Neural progenitor cell (in vitro differentiated cells): ENCODE measurements at regions not wholly inside any gene's neighbourhood (a gene's known extent, or its start where the extent isn't known, plus 50 kb on each side); places are given as distances from the start of the nearest gene placed in this dataset.

Experiments used
- DNase-seq: peaks from one replicate; pipeline ENCODE4 v3.0.0-alpha.2; 2016; ENCODE audit warnings: low spot score
- H2AFZ ChIP-seq: fragments of 200-600 bp; sonication (generic); replicated peaks from 2 replicates; pipeline ENCODE4 v1.6.1; 2016; ENCODE audit warnings: antibody characterized with exemption
- H3F3A ChIP-seq: fragments of 200-600 bp; sonication (generic); 2 replicates; pipeline ENCODE4 v1.6.1; 2016; ENCODE audit warnings: antibody characterized with exemption, low read depth
- H3K27ac ChIP-seq: fragments of 200-600 bp; sonication (generic); 2 replicates; pipeline ENCODE4 v1.5.1; 2016; ENCODE audit warnings: mild to moderate bottlenecking
- H3K27me3 ChIP-seq: fragments of 200-600 bp; sonication (generic); 2 replicates; pipeline ENCODE4 v1.6.1; 2016; ENCODE audit warnings: mild to moderate bottlenecking, moderate library complexity
- H3K36me3 ChIP-seq: fragments of 200-600 bp; sonication (generic); 2 replicates; pipeline ENCODE4 v1.5.1; 2016
- H3K4me1 ChIP-seq: fragments of 200-600 bp; sonication (generic); 2 replicates; pipeline ENCODE4 v1.6.1; 2016; ENCODE audit warnings: mixed run types
- H3K4me2 ChIP-seq: fragments of 200-600 bp; sonication (generic); 2 replicates; pipeline ENCODE4 v1.6.1; 2016
- H3K4me3 ChIP-seq: fragments of 200-600 bp; sonication (generic); 2 replicates; pipeline ENCODE4 v1.5.1; 2016
- H3K79me2 ChIP-seq: fragments of 200-600 bp; sonication (generic); 2 replicates; pipeline ENCODE4 v1.6.1; 2016; ENCODE audit warnings: low read depth
- H3K9ac ChIP-seq: fragments of 200-600 bp; sonication (generic); 2 replicates; pipeline ENCODE4 v1.6.1; 2016
- H3K9me3 ChIP-seq: fragments of 200-600 bp; sonication (generic); 2 replicates; pipeline ENCODE4 v1.5.1; 2016; ENCODE audit warnings: low read depth
- H4K20me1 ChIP-seq: fragments of 200-600 bp; sonication (generic); 2 replicates; pipeline ENCODE4 v1.6.1; 2016; ENCODE audit warnings: low read depth
- H3K27ac Mint-ChIP-seq: 3 replicates; pipeline ENCODE4 v1.8.0; 2021; ENCODE audit warnings: mixed read lengths
- H3K27me3 Mint-ChIP-seq: 2 replicates; pipeline ENCODE4 v1.8.0; 2022; ENCODE audit warnings: low read depth, mild to moderate bottlenecking, inconsistent platforms, moderate library complexity, mixed read lengths; ENCODE audit not compliant: insufficient read depth
- H3K36me3 Mint-ChIP-seq: 3 replicates; pipeline ENCODE4 v1.8.0; 2021; ENCODE audit warnings: mixed read lengths
- H3K4me1 Mint-ChIP-seq: 3 replicates; pipeline ENCODE4 v1.8.0; 2021; ENCODE audit warnings: mixed read lengths
- H3K4me3 Mint-ChIP-seq: 3 replicates; pipeline ENCODE4 v1.8.0; 2021; ENCODE audit warnings: mild to moderate bottlenecking, moderate library complexity, mixed read lengths
- H3K9me3 Mint-ChIP-seq: 3 replicates; pipeline ENCODE4 v1.8.0; 2020; ENCODE audit warnings: mixed read lengths
- EZH2 ChIP-seq: fragments of 200-600 bp; sonication (generic); IDR thresholded peaks from 2 replicates; pipeline ENCODE4 v1.6.1; 2017; ENCODE audit warnings: antibody characterized with exemption, mild to moderate bottlenecking, moderate library complexity
- EZH2phosphoT487 ChIP-seq: fragments of 200-600 bp; sonication (generic); IDR thresholded peaks from 2 replicates; pipeline ENCODE4 v1.6.1; 2017; ENCODE audit warnings: antibody characterized with exemption
- TF ChIP-seq, protein P1 (sequence below): fragments of 200-600 bp; sonication (generic); IDR thresholded peaks from 2 replicates; pipeline ENCODE4 v1.5.1; 2017; ENCODE audit warnings: antibody characterized with exemption, mild to moderate bottlenecking

DNA sequence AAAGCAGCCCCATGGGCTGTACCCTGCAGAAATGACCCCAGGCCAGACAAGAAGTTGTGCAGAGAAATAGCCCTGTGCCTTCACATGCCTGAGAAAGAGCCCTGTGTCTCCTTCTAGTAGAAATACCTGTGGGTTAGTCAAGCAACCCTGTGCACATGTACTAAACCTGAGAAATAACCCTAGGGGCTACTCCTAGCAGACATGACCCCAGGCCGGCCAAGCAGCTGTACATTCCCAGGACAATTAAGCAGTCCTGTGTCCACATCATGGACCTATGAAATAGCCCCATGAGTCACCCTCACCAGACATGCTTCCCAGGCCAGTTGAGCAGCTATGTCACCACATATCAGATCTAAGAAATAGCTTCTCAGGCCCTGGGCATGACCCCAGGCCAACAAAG, 519.7 kb upstream of the CA10 start:
- no peaks in the 10 kb centered on the region for H3F3A ChIP-seq
- no peak for DNase-seq
- H3K79me2 ChIP-seq, result no peaks in the 10 kb centered on the region
- H3K4me2 ChIP-seq, result no peak overlapping the region
- H3K4me3 Mint-ChIP-seq, result no peak overlapping the region
- H3K4me1 Mint-ChIP-seq, result peaks cover 13% of the 10 kb centered on the region
- no peaks in the 10 kb centered on the region for H3K27me3 ChIP-seq
- H3K4me3 ChIP-seq, result no peak overlapping the region
- no peaks in the 10 kb centered on the region for H3K36me3 Mint-ChIP-seq
- H3K9me3 ChIP-seq, result no peaks in the 10 kb centered on the region
- H3K27ac ChIP-seq, result no peak overlapping the region
- H2AFZ ChIP-seq, result no peak overlapping the region
- H4K20me1 ChIP-seq, result no peaks in the 10 kb centered on the region
- H3K36me3 ChIP-seq, result no peaks in the 10 kb centered on the region
- TF ChIP-seq, protein P1, sequence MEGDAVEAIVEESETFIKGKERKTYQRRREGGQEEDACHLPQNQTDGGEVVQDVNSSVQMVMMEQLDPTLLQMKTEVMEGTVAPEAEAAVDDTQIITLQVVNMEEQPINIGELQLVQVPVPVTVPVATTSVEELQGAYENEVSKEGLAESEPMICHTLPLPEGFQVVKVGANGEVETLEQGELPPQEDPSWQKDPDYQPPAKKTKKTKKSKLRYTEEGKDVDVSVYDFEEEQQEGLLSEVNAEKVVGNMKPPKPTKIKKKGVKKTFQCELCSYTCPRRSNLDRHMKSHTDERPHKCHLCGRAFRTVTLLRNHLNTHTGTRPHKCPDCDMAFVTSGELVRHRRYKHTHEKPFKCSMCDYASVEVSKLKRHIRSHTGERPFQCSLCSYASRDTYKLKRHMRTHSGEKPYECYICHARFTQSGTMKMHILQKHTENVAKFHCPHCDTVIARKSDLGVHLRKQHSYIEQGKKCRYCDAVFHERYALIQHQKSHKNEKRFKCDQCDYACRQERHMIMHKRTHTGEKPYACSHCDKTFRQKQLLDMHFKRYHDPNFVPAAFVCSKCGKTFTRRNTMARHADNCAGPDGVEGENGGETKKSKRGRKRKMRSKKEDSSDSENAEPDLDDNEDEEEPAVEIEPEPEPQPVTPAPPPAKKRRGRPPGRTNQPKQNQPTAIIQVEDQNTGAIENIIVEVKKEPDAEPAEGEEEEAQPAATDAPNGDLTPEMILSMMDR, result no peak
- H3K27me3 Mint-ChIP-seq, result peaks cover 3% of the 10 kb centered on the region
- no peak overlapping the region for H3K9ac ChIP-seq
- H3K27ac Mint-ChIP-seq, result no peak overlapping the region
- H3K9me3 Mint-ChIP-seq, result no peaks in the 10 kb centered on the region
- H3K4me1 ChIP-seq, result no peaks in the 10 kb centered on the region

DNA sequence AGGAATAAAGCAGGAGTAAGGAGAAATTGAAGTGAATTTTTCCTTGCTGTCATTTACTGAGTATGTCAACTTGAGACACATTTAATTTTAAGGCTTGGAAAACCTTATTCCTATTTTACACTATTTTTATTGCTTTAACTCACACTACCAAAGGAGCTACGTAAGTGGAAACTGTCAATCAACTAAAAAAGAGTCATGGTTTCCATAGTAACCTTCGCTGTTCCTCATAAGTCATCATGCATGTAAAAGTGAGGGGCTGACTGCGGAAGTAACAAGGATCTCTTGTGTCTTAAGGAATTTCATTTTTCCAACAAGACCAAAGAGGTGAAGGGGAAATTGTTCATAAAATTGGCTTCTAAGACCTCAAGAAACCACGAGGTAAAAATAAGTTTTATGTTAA, 516.2 kb upstream of the CA10 start:
- peaks cover 3% of the 10 kb centered on the region for H3K27me3 Mint-ChIP-seq
- peaks cover 11% of the 10 kb centered on the region for H3K4me1 Mint-ChIP-seq
- no peaks in the 10 kb centered on the region for H3K36me3 Mint-ChIP-seq
- Histone ChIP-seq H3K27ac (no peak overlapping the region), H4K20me1 (no peaks in the 10 kb centered on the region), H3K36me3 (no peaks in the 10 kb centered on the region), H3K27me3 (no peaks in the 10 kb centered on the region), H3K4me2 (no peak overlapping the region), H3K79me2 (no peaks in the 10 kb centered on the region), H3K9me3 (no peaks in the 10 kb centered on the region), H3K9ac (no peak overlapping the region), H3K4me3 (no peak overlapping the region), H2AFZ (no peak overlapping the region), H3K4me1 (no peaks in the 10 kb centered on the region), H3F3A (no peaks in the 10 kb centered on the region)
- no peaks in the 10 kb centered on the region for H3K9me3 Mint-ChIP-seq
- H3K27ac Mint-ChIP-seq, result no peak overlapping the region
- no peak for DNase-seq
- TF ChIP-seq, protein P1, result no peak
- TF ChIP-seq EZH2phosphoT487, result no peak
- TF ChIP-seq EZH2, result no peak
- no peak overlapping the region for H3K4me3 Mint-ChIP-seq

DNA sequence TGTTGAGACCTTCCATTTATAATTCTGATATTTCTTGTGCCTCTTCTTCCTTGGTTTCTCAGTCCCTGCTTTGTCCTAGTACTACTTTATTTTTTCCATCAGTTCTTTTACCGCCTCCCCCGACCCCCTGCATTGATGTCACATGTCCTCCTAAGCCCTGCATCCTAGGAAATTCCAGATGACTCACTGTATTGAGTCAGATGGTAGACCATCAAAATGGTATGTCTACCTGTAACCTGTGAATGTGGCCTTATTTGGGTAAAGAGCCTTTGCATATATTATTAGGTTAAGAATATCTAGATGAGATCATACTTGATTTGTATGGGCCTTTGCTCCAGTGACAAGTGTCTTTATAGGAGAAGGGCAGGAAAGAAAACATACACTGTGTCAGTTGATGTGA, 515.3 kb upstream of the CA10 start:
- Mint-ChIP-seq H3K27me3 (peaks cover 3% of the 10 kb centered on the region), H3K9me3 (peaks cover under 1% of the 10 kb centered on the region), H3K27ac (no peak overlapping the region), H3K36me3 (no peaks in the 10 kb centered on the region), H3K4me1 (peaks cover 11% of the 10 kb centered on the region), H3K4me3 (no peak overlapping the region)
- H3K4me3 ChIP-seq, result no peak overlapping the region
- no peak overlapping the region for H3K27ac ChIP-seq
- no peak for DNase-seq
- no peaks in the 10 kb centered on the region for H3K36me3 ChIP-seq
- no peaks in the 10 kb centered on the region for H3K27me3 ChIP-seq
- no peak overlapping the region for H2AFZ ChIP-seq
- no peaks in the 10 kb centered on the region for H3K79me2 ChIP-seq
- H3K4me2 ChIP-seq, result no peak overlapping the region
- no peaks in the 10 kb centered on the region for H3F3A ChIP-seq
- H3K9ac ChIP-seq, result no peak overlapping the region
- H3K9me3 ChIP-seq, result peaks cover 4% of the 10 kb centered on the region
- H3K4me1 ChIP-seq, result no peaks in the 10 kb centered on the region
- TF ChIP-seq EZH2phosphoT487, result no peak
- no peak for TF ChIP-seq EZH2
- TF ChIP-seq, protein P1, result no peak
- no peaks in the 10 kb centered on the region for H4K20me1 ChIP-seq

DNA sequence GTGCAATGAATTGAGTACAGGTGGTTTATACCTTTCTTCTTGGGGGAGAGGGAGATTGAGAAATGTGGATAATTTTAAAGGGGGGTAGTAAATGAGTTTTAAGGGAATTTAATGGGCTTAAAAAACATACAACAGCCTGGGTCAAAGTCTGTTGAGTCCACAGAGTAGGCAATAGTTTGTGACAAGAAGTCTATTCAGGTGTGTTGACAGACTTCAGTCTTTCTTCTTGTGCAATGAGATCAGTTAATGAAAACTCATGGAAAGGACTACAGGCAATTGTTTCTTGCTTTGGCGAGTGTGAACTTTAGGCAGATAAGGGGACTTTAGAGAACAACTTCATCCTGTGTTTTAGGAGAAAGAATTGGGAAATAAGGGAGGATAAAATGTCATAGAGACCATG, 507.8 kb upstream of the CA10 start:
- TF ChIP-seq, protein P1, result no peak
- TF ChIP-seq EZH2phosphoT487, result no peak
- no peak for TF ChIP-seq EZH2
- Histone ChIP-seq H2AFZ (no peak overlapping the region), H4K20me1 (no peaks in the 10 kb centered on the region), H3K79me2 (no peaks in the 10 kb centered on the region), H3K36me3 (no peaks in the 10 kb centered on the region), H3K27ac (no peak overlapping the region), H3K4me1 (no peaks in the 10 kb centered on the region), H3K9ac (no peak overlapping the region), H3K4me2 (no peak overlapping the region), H3K4me3 (no peak overlapping the region), H3F3A (no peaks in the 10 kb centered on the region), H3K9me3 (peaks cover 4% of the 10 kb centered on the region), H3K27me3 (no peaks in the 10 kb centered on the region)
- Mint-ChIP-seq H3K4me1 (no peaks in the 10 kb centered on the region), H3K4me3 (no peak overlapping the region), H3K9me3 (peaks cover 11% of the 10 kb centered on the region), H3K27ac (no peak overlapping the region), H3K27me3 (no peaks in the 10 kb centered on the region), H3K36me3 (no peaks in the 10 kb centered on the region)
- no peak for DNase-seq
